DMS79 treated with DMSO at 0.1 percent for 48 hours (cell line): ENCODE measurements at regions not wholly inside any gene's neighbourhood (a gene's known extent, or its start where the extent isn't known, plus 50 kb on each side); places are given as distances from the start of the nearest gene placed in this dataset.

Source experiments
- DNase-seq: peaks from one replicate; lab custom pipeline; 2025; lab: John Stamatoyannopoulos, UW

GRCh38 chr10:129078346-129078745 lies 388.7 kb upstream of the MGMT start:
- DNase-seq: no peak

GRCh38 chr10:129078746-129079145 lies 388.3 kb upstream of the MGMT start:
- DNase-seq: no peak

- DNase-seq: no peak
Observed at GRCh38 chr10:129079705-129080104, 387.3 kb upstream of the MGMT start.

GRCh38 chr10:129085811-129086210 lies 381.2 kb upstream of the MGMT start:
- no peak for DNase-seq

GRCh38 chr10:129089341-129089740 lies 377.7 kb upstream of the MGMT start:
- no peak for DNase-seq

- no peak for DNase-seq
Observed at GRCh38 chr10:129090165-129090564, 376.9 kb upstream of the MGMT start.

GRCh38 chr10:129090618-129091366 lies 376.2 kb upstream of the MGMT start:
- no peak for DNase-seq

- no peak for DNase-seq
Observed at GRCh38 chr10:129093641-129094040, 373.4 kb upstream of the MGMT start.

- DNase-seq: no peak
Observed at GRCh38 chr10:129094233-129094632, 372.8 kb upstream of the MGMT start.

- no peak for DNase-seq
Observed at GRCh38 chr10:129094861-129095260, 372.2 kb upstream of the MGMT start.

GRCh38 chr10:129095680-129096064 lies 371.4 kb upstream of the MGMT start:
- no peak for DNase-seq

GRCh38 chr10:129096065-129096984 lies 370.7 kb upstream of the MGMT start:
- DNase-seq: no peak

- DNase-seq: no peak
Observed at GRCh38 chr10:129097776-129098330, 369.2 kb upstream of the MGMT start.

GRCh38 chr10:129098517-129098916 lies 368.5 kb upstream of the MGMT start:
- DNase-seq: no peak

GRCh38 chr10:129099486-129099885 lies 367.6 kb upstream of the MGMT start:
- no peak for DNase-seq

GRCh38 chr10:129099992-129100391 lies 367.0 kb upstream of the MGMT start:
- DNase-seq: no peak

- DNase-seq: peak; percentile 37
Observed at GRCh38 chr10:129101232-129101980, 365.6 kb upstream of the MGMT start.

- no peak for DNase-seq
Observed at GRCh38 chr10:129102906-129103693, 363.9 kb upstream of the MGMT start.

GRCh38 chr10:129104266-129105045 lies 362.6 kb upstream of the MGMT start:
- no peak for DNase-seq

- DNase-seq: peak; percentile 0
Observed at GRCh38 chr10:129105266-129105665, 361.8 kb upstream of the MGMT start.

GRCh38 chr10:129106314-129106713 lies 360.7 kb upstream of the MGMT start:
- no peak for DNase-seq
